H9 (cell line): ENCODE measurements at regions not wholly inside any gene's neighbourhood (a gene's known extent, or its start where the extent isn't known, plus 50 kb on each side); places are given as distances from the start of the nearest gene placed in this dataset.

Source experiments
- DNase-seq: peaks from one replicate; pipeline ENCODE4 v3.0.0-alpha.2; 2017
- H2AFZ ChIP-seq: one replicate; pipeline ENCODE4 v1.6.1; 2013; ENCODE audit warnings: mild to moderate bottlenecking, low read length, control low read depth, moderate library complexity
- H2AK5ac ChIP-seq: 2 replicates; pipeline ENCODE4 v1.6.1; 2013; ENCODE audit warnings: low read length, control low read depth, mixed read lengths; ENCODE audit not compliant: insufficient read length
- H2BK120ac ChIP-seq: one replicate; pipeline ENCODE4 v1.6.1; 2013; ENCODE audit warnings: low read depth, mild to moderate bottlenecking, low read length, control low read depth, inconsistent platforms; ENCODE audit not compliant: poor library complexity, severe bottlenecking
- H2BK12ac ChIP-seq: 2 replicates; pipeline ENCODE4 v1.6.1; 2013; ENCODE audit warnings: low read length, control low read depth, mixed read lengths, low read depth; ENCODE audit not compliant: insufficient read length
- H2BK15ac ChIP-seq: 2 replicates; pipeline ENCODE4 v1.6.1; 2013; ENCODE audit warnings: low read depth, low read length, control low read depth
- H2BK20ac ChIP-seq: one replicate; pipeline ENCODE4 v1.6.1; 2013; ENCODE audit warnings: low read depth, mild to moderate bottlenecking, low read length, control low read depth, inconsistent platforms; ENCODE audit not compliant: poor library complexity, severe bottlenecking
- H2BK5ac ChIP-seq: 2 replicates; pipeline ENCODE4 v1.6.1; 2013; ENCODE audit warnings: low read length, control low read depth, mixed read lengths; ENCODE audit not compliant: insufficient read length
- H3K14ac ChIP-seq: 2 replicates; pipeline ENCODE4 v1.6.1; 2013; ENCODE audit warnings: low read length, control low read depth; ENCODE audit not compliant: insufficient read depth
- H3K18ac ChIP-seq: 2 replicates; pipeline ENCODE4 v1.6.1; 2013; ENCODE audit warnings: low read depth, mild to moderate bottlenecking, mixed read lengths, low read length, control low read depth; ENCODE audit not compliant: insufficient read length
- H3K23ac ChIP-seq: 2 replicates; pipeline ENCODE4 v1.6.1; 2013; ENCODE audit warnings: low read length, control low read depth, mixed read lengths, low read depth; ENCODE audit not compliant: insufficient read length
- H3K23me2 ChIP-seq: 2 replicates; pipeline ENCODE4 v1.6.1; 2013; ENCODE audit warnings: low read depth, mild to moderate bottlenecking, mixed read lengths, low read length, control low read depth; ENCODE audit not compliant: insufficient read length, poor library complexity, severe bottlenecking
- H3K27ac ChIP-seq: 2 replicates; pipeline ENCODE4 v1.5.1; 2013; ENCODE audit warnings: low read length, control low read depth, mixed read lengths, low read depth; ENCODE audit not compliant: insufficient read length
- H3K27me3 ChIP-seq: 2 replicates; pipeline ENCODE4 v1.6.1; 2013; ENCODE audit warnings: low read length, control low read depth, inconsistent platforms; ENCODE audit not compliant: insufficient read depth
- H3K4ac ChIP-seq: 2 replicates; pipeline ENCODE4 v1.6.1; 2013; ENCODE audit warnings: low read depth, mild to moderate bottlenecking, control low read depth, inconsistent platforms, low read length, moderate library complexity
- H3K4me1 ChIP-seq: 2 replicates; pipeline ENCODE4 v1.6.1; 2013; ENCODE audit warnings: low read length, control low read depth, inconsistent platforms; ENCODE audit not compliant: insufficient read depth
- H3K4me2 ChIP-seq: 2 replicates; pipeline ENCODE4 v1.6.1; 2013; ENCODE audit warnings: low read length, control low read depth, mixed read lengths; ENCODE audit not compliant: insufficient read length, insufficient read depth
- H3K56ac ChIP-seq: 2 replicates; pipeline ENCODE4 v1.6.1; 2013; ENCODE audit warnings: low read depth, mild to moderate bottlenecking, mixed read lengths, low read length, control low read depth; ENCODE audit not compliant: insufficient read length
- H3K79me1 ChIP-seq: 2 replicates; pipeline ENCODE4 v1.6.1; 2013; ENCODE audit warnings: low read depth, mild to moderate bottlenecking, moderate library complexity, low read length, control low read depth, inconsistent platforms; ENCODE audit not compliant: insufficient read depth, poor library complexity, severe bottlenecking
- H3K79me2 ChIP-seq: 2 replicates; pipeline ENCODE4 v1.6.1; 2013; ENCODE audit warnings: low read length, control low read depth, inconsistent platforms; ENCODE audit not compliant: insufficient read depth
- H3K9ac ChIP-seq: 2 replicates; pipeline ENCODE4 v1.6.1; 2013; ENCODE audit warnings: low read length, control low read depth, mixed read lengths; ENCODE audit not compliant: insufficient read length; ENCODE audit errors: extremely low read depth
- H3K9me3 ChIP-seq: one replicate; pipeline ENCODE4 v1.6.1; 2013; ENCODE audit warnings: low read depth, low read length, inconsistent platforms; ENCODE audit not compliant: control insufficient read depth
- H3T11ph ChIP-seq: one replicate; pipeline ENCODE4 v1.6.1; 2013; ENCODE audit warnings: mild to moderate bottlenecking, low read length, control low read depth, inconsistent platforms
- H4K20me1 ChIP-seq: one replicate; pipeline ENCODE4 v1.6.1; 2013; ENCODE audit not compliant: control insufficient read depth, insufficient read length, insufficient read depth
- H4K5ac ChIP-seq: 2 replicates; pipeline ENCODE4 v1.6.1; 2013; ENCODE audit warnings: low read depth, mild to moderate bottlenecking, mixed read lengths, low read length, control low read depth; ENCODE audit not compliant: insufficient read length
- H4K8ac ChIP-seq: replicated peaks from 2 replicates; pipeline ENCODE4 v1.6.1; 2013; ENCODE audit warnings: low read length, control low read depth, mixed read lengths, low read depth; ENCODE audit not compliant: insufficient read length
- H4K91ac ChIP-seq: 2 replicates; pipeline ENCODE4 v1.6.1; 2013; ENCODE audit warnings: low read depth, mild to moderate bottlenecking, moderate library complexity, mixed read lengths, low read length, control low read depth; ENCODE audit not compliant: insufficient read length
- H3K27ac Mint-ChIP-seq, 3 experiments: 2 replicates in 2 of 3; 3 replicates in 1 of 3; pipeline ENCODE4 v1.8.0; 2020 to 2021; ENCODE audit warnings: mixed read lengths in 3 of 3, mild to moderate bottlenecking in 1 of 3, moderate library complexity in 1 of 3
- H3K27me3 Mint-ChIP-seq: 2 replicates; pipeline ENCODE4 v1.8.0; 2021; ENCODE audit warnings: low read depth, mild to moderate bottlenecking, moderate library complexity, mixed read lengths
- H3K36me3 Mint-ChIP-seq, 3 experiments: 2 replicates in 2 of 3; 3 replicates in 1 of 3; pipeline ENCODE4 v1.8.0; 2020 to 2021; ENCODE audit warnings: low read depth in 3 of 3, mixed read lengths in 3 of 3; ENCODE audit not compliant: insufficient read depth in 1 of 3
- H3K4me1 Mint-ChIP-seq, 2 experiments: 2 replicates each; pipeline ENCODE4 v1.8.0; 2020; ENCODE audit warnings: mixed read lengths in 2 of 2
- H3K4me3 Mint-ChIP-seq, 2 experiments: 2 replicates in 1 of 2; 3 replicates in 1 of 2; pipeline ENCODE4 v1.8.0; 2020 to 2021; ENCODE audit warnings: mild to moderate bottlenecking in 2 of 2, mixed read lengths in 2 of 2, moderate library complexity in 1 of 2
- H3K9me3 Mint-ChIP-seq, 2 experiments: 2 replicates in 1 of 2; 3 replicates in 1 of 2; pipeline ENCODE4 v1.8.0; 2020; ENCODE audit warnings: mild to moderate bottlenecking in 2 of 2, mixed read lengths in 2 of 2, moderate library complexity in 1 of 2
- CTCF ChIP-seq: fragments of 200-600 bp; sonication (generic); conservative IDR thresholded peaks from 3 replicates; pipeline ENCODE4 v1.8.0; 2021; ENCODE audit warnings: antibody characterized with exemption, mild to moderate bottlenecking
- WGBS: extraction: QIAGEN DNeasy Blood & Tissue Kit; methylation state at CpG from one replicate; pipeline ENCODE4 v1.1.7; 2013; ENCODE audit warnings: missing lambda C conversion rate, low lambda C conversion rate, mixed read lengths; ENCODE audit not compliant: insufficient read length; ENCODE audit errors: extremely low coverage; 5-methylcytosine and 5-hydroxymethylcytosine counted together

GRCh38 chr14:104316121-104316722, 177.8 kb downstream of the KIF26A start:
- 0 out of 7 replicates have a peak, but pooled peaks cover 0 to 2% (median 0%) of the 10 kb centered on the region in 3 experiments for H3K36me3 Mint-ChIP-seq
- Histone ChIP-seq H2AFZ (no peak overlapping the region), H3K14ac (no peak overlapping the region), H3K27me3 (no peaks in the 10 kb centered on the region), H2BK12ac (no peak overlapping the region), H4K20me1 (no peaks in the 10 kb centered on the region), H2BK120ac (no peak overlapping the region), H4K5ac (no peak overlapping the region), H3K4me1 (no peaks in the 10 kb centered on the region), H3K9ac (no peak overlapping the region), H2BK5ac (no peak overlapping the region), H3K56ac (no peak overlapping the region), H3K23ac (no peak overlapping the region), H2BK15ac (no peak overlapping the region), H3K27ac (no peak overlapping the region), H3K4me2 (no peak overlapping the region), H3T11ph (no peak overlapping the region), H3K79me2 (no peaks in the 10 kb centered on the region), H2BK20ac (no peak overlapping the region), H4K91ac (no peak overlapping the region), H3K18ac (no peak overlapping the region), H3K4ac (no peak overlapping the region), H2AK5ac (no peak overlapping the region), H3K23me2 (no peaks in the 10 kb centered on the region), H3K9me3 (no peaks in the 10 kb centered on the region), H4K8ac (no peak overlapping the region), H3K79me1 (no peaks in the 10 kb centered on the region)
- H3K4me3 Mint-ChIP-seq = no peak overlapping the region
- no peak overlapping the region for H3K27ac Mint-ChIP-seq
- TF ChIP-seq CTCF = no peak
- peaks cover 2 to 3% of the 10 kb centered on the region in 2 experiments; a peak in 4 of 5 replicates for H3K9me3 Mint-ChIP-seq
- no peaks in the 10 kb centered on the region; a peak in 1 of 4 replicates for H3K4me1 Mint-ChIP-seq
- no CpG with 5 or more reads among the region's 20 CpGs for WGBS
- no peak for DNase-seq
- peaks cover 3% of the 10 kb centered on the region; the same call in 1 of the 2 replicates for H3K27me3 Mint-ChIP-seq
